Nephron (organoid): ENCODE measurements at regions not wholly inside any gene's neighbourhood (a gene's known extent, or its start where the extent isn't known, plus 50 kb on each side); places are given as distances from the start of the nearest gene placed in this dataset.

ENCODE experiments used
- H3K27ac Mint-ChIP-seq, 3 experiments: 2 replicates each; pipeline ENCODE4 v1.8.0; 2020; ENCODE audit warnings: mixed read lengths in 3 of 3, mild to moderate bottlenecking in 2 of 3, moderate library complexity in 1 of 3
- H3K27me3 Mint-ChIP-seq: 2 replicates; pipeline ENCODE4 v1.8.0; 2021; ENCODE audit warnings: low read depth, mild to moderate bottlenecking, moderate library complexity, mixed read lengths
- H3K36me3 Mint-ChIP-seq: 2 replicates; pipeline ENCODE4 v1.8.0; 2020; ENCODE audit warnings: low read depth, mixed read lengths
- H3K4me1 Mint-ChIP-seq: 2 replicates; pipeline ENCODE4 v1.8.0; 2020; ENCODE audit warnings: mixed read lengths
- H3K4me3 Mint-ChIP-seq, 3 experiments: 2 replicates each; pipeline ENCODE4 v1.8.0; 2020; ENCODE audit warnings: mild to moderate bottlenecking in 3 of 3, mixed read lengths in 3 of 3, moderate library complexity in 2 of 3
- H3K9me3 Mint-ChIP-seq: 2 replicates; pipeline ENCODE4 v1.8.0; 2020; ENCODE audit warnings: mixed read lengths
- TF ChIP-seq, protein P1 (sequence below), 3 experiments: fragments of 200-600 bp; sonication (generic); IDR thresholded peaks; one replicate each; pipeline ENCODE4 v1.5.0; 2021; ENCODE audit warnings: antibody characterized with exemption in 3 of 3; ENCODE audit not compliant: unreplicated experiment in 3 of 3

- Mint-ChIP-seq H3K4me3 (no peak overlapping the region), H3K27me3 (peaks cover 13% of the 10 kb centered on the region), H3K36me3 (no peaks in the 10 kb centered on the region), H3K4me1 (peaks cover 8% of the 10 kb centered on the region), H3K9me3 (no peaks in the 10 kb centered on the region), H3K27ac (no peak overlapping the region)
- TF ChIP-seq, protein P1, sequence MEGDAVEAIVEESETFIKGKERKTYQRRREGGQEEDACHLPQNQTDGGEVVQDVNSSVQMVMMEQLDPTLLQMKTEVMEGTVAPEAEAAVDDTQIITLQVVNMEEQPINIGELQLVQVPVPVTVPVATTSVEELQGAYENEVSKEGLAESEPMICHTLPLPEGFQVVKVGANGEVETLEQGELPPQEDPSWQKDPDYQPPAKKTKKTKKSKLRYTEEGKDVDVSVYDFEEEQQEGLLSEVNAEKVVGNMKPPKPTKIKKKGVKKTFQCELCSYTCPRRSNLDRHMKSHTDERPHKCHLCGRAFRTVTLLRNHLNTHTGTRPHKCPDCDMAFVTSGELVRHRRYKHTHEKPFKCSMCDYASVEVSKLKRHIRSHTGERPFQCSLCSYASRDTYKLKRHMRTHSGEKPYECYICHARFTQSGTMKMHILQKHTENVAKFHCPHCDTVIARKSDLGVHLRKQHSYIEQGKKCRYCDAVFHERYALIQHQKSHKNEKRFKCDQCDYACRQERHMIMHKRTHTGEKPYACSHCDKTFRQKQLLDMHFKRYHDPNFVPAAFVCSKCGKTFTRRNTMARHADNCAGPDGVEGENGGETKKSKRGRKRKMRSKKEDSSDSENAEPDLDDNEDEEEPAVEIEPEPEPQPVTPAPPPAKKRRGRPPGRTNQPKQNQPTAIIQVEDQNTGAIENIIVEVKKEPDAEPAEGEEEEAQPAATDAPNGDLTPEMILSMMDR (IDR thresholded peaks at IDR 0.05; ENCODE audit: unreplicated experiment in 3 of 3) = no peak
Observed at GRCh38 chr16:22736791-22737190, 77.2 kb upstream of the HS3ST2 start.

DNA sequence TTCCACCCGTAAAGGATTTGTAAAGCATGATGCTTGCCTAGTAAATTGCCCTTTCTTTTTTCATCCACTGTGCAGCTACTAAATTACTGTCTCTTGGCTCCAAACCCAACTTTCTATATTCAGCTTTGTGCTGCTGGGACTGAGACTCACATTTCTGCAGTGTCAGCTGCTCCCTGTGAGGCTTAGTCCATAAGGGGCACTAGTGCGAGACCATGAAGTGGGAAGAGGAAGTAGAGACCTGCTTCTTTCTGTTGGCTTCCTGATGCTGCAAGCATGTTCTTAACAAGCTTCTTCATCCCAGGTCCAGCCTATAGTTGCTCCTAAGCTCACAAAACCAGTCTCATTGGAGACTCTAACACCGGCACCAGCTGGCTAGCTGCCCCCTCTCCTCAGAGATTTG is 74.9 kb upstream of the HS3ST2 start:
- Mint-ChIP-seq H3K27ac (no peak overlapping the region), H3K4me3 (no peak overlapping the region), H3K27me3 (peaks cover 13% of the 10 kb centered on the region), H3K9me3 (peaks cover 2% of the 10 kb centered on the region), H3K4me1 (peaks cover 8% of the 10 kb centered on the region), H3K36me3 (no peaks in the 10 kb centered on the region)
- TF ChIP-seq, protein P1 (IDR thresholded peaks at IDR 0.05; ENCODE audit: unreplicated experiment in 3 of 3) = no peak

- Mint-ChIP-seq H3K4me3 (no peak overlapping the region), H3K36me3 (no peaks in the 10 kb centered on the region), H3K27me3 (peaks cover 17% of the 10 kb centered on the region), H3K27ac (no peak overlapping the region), H3K9me3 (peaks cover 16% of the 10 kb centered on the region), H3K4me1 (peaks cover 8% of the 10 kb centered on the region)
- TF ChIP-seq, protein P1 (IDR thresholded peaks at IDR 0.05; ENCODE audit: unreplicated experiment in 3 of 3) = no peak
Observed at GRCh38 chr16:22743401-22743800, 70.6 kb upstream of the HS3ST2 start.

- no peak overlapping the region for H3K27ac Mint-ChIP-seq
- H3K4me1 Mint-ChIP-seq = peaks cover 8% of the 10 kb centered on the region
- H3K36me3 Mint-ChIP-seq = no peaks in the 10 kb centered on the region
- H3K9me3 Mint-ChIP-seq = peaks cover 6% of the 10 kb centered on the region
- TF ChIP-seq, protein P1 (IDR thresholded peaks at IDR 0.05; ENCODE audit: unreplicated experiment in 3 of 3) = no peak
- peaks cover 25% of the 10 kb centered on the region for H3K27me3 Mint-ChIP-seq
- no peak overlapping the region for H3K4me3 Mint-ChIP-seq
Observed at GRCh38 chr16:22751104-22751667, 62.8 kb upstream of the HS3ST2 start.

GRCh38 chr16:22751685-22752084 is 62.3 kb upstream of the HS3ST2 start:
- TF ChIP-seq, protein P1 (IDR thresholded peaks at IDR 0.05; ENCODE audit: unreplicated experiment in 3 of 3) = no peak
- H3K27ac Mint-ChIP-seq = peak overlapping the region in 2 of 3 experiments; percentile 48 to 79
- H3K36me3 Mint-ChIP-seq = no peaks in the 10 kb centered on the region
- H3K4me1 Mint-ChIP-seq = peaks cover 8% of the 10 kb centered on the region
- H3K27me3 Mint-ChIP-seq = peaks cover 29% of the 10 kb centered on the region
- H3K4me3 Mint-ChIP-seq = peak overlapping the region in 1 of 3 experiments; percentile 13
- H3K9me3 Mint-ChIP-seq = peaks cover 3% of the 10 kb centered on the region

- Mint-ChIP-seq H3K4me1 (peaks cover 8% of the 10 kb centered on the region), H3K27me3 (peaks cover 32% of the 10 kb centered on the region), H3K27ac (no peak overlapping the region), H3K4me3 (no peak overlapping the region), H3K9me3 (no peaks in the 10 kb centered on the region), H3K36me3 (no peaks in the 10 kb centered on the region)
- TF ChIP-seq, protein P1 (IDR thresholded peaks at IDR 0.05; ENCODE audit: unreplicated experiment in 3 of 3) = no peak
Observed at GRCh38 chr16:22753451-22753850, 60.5 kb upstream of the HS3ST2 start.
